Neuronal stem cell (in vitro differentiated cells): ENCODE measurements at regions not wholly inside any gene's neighbourhood (a gene's known extent, or its start where the extent isn't known, plus 50 kb on each side); places are given as distances from the start of the nearest gene placed in this dataset.

Source experiments
- DNase-seq: peaks from one replicate; pipeline ENCODE4 v3.0.0-alpha.2; 2013; ENCODE audit warnings: low spot score
- H2AFZ ChIP-seq: one replicate; pipeline ENCODE4 v1.6.1; 2013; ENCODE audit warnings: mild to moderate bottlenecking, low read length, inconsistent platforms
- H2AK5ac ChIP-seq: 2 replicates; pipeline ENCODE4 v1.6.1; 2013; ENCODE audit warnings: low read depth, mild to moderate bottlenecking, inconsistent platforms, low read length, moderate library complexity, mixed read lengths
- H2BK120ac ChIP-seq: 2 replicates; pipeline ENCODE4 v1.6.1; 2013; ENCODE audit warnings: low read depth, mild to moderate bottlenecking, inconsistent platforms, low read length, moderate library complexity, mixed read lengths
- H2BK12ac ChIP-seq: one replicate; pipeline ENCODE4 v1.6.1; 2013; ENCODE audit warnings: low read length, inconsistent platforms
- H2BK15ac ChIP-seq: 2 replicates; pipeline ENCODE4 v1.6.1; 2013; ENCODE audit warnings: mild to moderate bottlenecking, low read length, inconsistent platforms, mixed read lengths
- H2BK5ac ChIP-seq: one replicate; pipeline ENCODE4 v1.6.1; 2013; ENCODE audit warnings: inconsistent platforms, mild to moderate bottlenecking, low read length, moderate library complexity
- H3K14ac ChIP-seq: one replicate; pipeline ENCODE4 v1.6.1; 2013; ENCODE audit warnings: low read length, inconsistent platforms
- H3K18ac ChIP-seq: 2 replicates; pipeline ENCODE4 v1.6.1; 2013; ENCODE audit warnings: low read length, inconsistent platforms
- H3K23ac ChIP-seq: 2 replicates; pipeline ENCODE4 v1.6.1; 2013; ENCODE audit warnings: low read depth, mild to moderate bottlenecking, mixed read lengths, low read length, inconsistent platforms; ENCODE audit not compliant: poor library complexity
- H3K27ac ChIP-seq: replicated peaks from 3 replicates; pipeline ENCODE4 v1.5.1; 2013; ENCODE audit warnings: low read length, inconsistent platforms
- H3K27me3 ChIP-seq, 3 experiments: 2 replicates each; pipeline ENCODE4 v1.6.1; 2013; ENCODE audit warnings: low read length in 3 of 3, mild to moderate bottlenecking in 2 of 3, inconsistent platforms in 1 of 3, low read depth in 1 of 3, mixed read lengths in 1 of 3, moderate library complexity in 1 of 3; ENCODE audit not compliant: control insufficient read depth in 3 of 3, insufficient read depth in 3 of 3
- H3K36me3 ChIP-seq, 2 donors: replicated peaks in 1 of 2; 2 replicates each; pipeline ENCODE4 v1.6.1; 2013; ENCODE audit warnings: low read length in 2 of 2; ENCODE audit not compliant: control insufficient read depth in 2 of 2, insufficient read depth in 2 of 2
- H3K4ac ChIP-seq: 2 replicates; pipeline ENCODE4 v1.6.1; 2013; ENCODE audit warnings: inconsistent platforms, mild to moderate bottlenecking, low read length, moderate library complexity
- H3K4me1 ChIP-seq, 2 donors: 1 replicate in 1 of 2; 2 replicates in 1 of 2; pipeline ENCODE4 v1.6.1; 2013; ENCODE audit warnings: low read length in 2 of 2, low read depth in 1 of 2; ENCODE audit not compliant: control insufficient read depth in 2 of 2, insufficient read depth in 1 of 2
- H3K4me2 ChIP-seq: one replicate; pipeline ENCODE4 v1.6.1; 2013; ENCODE audit warnings: mild to moderate bottlenecking, low read length, inconsistent platforms; ENCODE audit not compliant: insufficient read depth, poor library complexity, severe bottlenecking
- H3K4me3 ChIP-seq, 2 donors: 2 replicates each; pipeline ENCODE4 v1.5.1; 2013; ENCODE audit warnings: low read length in 2 of 2, mild to moderate bottlenecking in 2 of 2, inconsistent platforms in 1 of 2, moderate library complexity in 1 of 2
- H3K79me1 ChIP-seq: one replicate; pipeline ENCODE4 v1.6.1; 2013; ENCODE audit warnings: low read depth, mild to moderate bottlenecking, inconsistent platforms, low read length, moderate library complexity
- H3K9ac ChIP-seq: one replicate; pipeline ENCODE4 v1.6.1; 2013; ENCODE audit warnings: mild to moderate bottlenecking, low read depth, low read length, inconsistent platforms; ENCODE audit not compliant: poor library complexity
- H3K9me3 ChIP-seq, 2 donors: replicated peaks in 1 of 2; 2 replicates each; pipeline versions ENCODE3 to v1.6.1; 2013; ENCODE audit warnings: low read length in 2 of 2, mild to moderate bottlenecking in 2 of 2, inconsistent platforms in 1 of 2, low read depth in 1 of 2, mixed read lengths in 1 of 2, moderate library complexity in 1 of 2; ENCODE audit not compliant: control insufficient read depth in 2 of 2, insufficient read depth in 1 of 2
- H4K8ac ChIP-seq: one replicate; pipeline ENCODE4 v1.6.1; 2013; ENCODE audit warnings: low read depth, mild to moderate bottlenecking, inconsistent platforms, low read length, moderate library complexity
- H4K91ac ChIP-seq: one replicate; pipeline ENCODE4 v1.6.1; 2013; ENCODE audit warnings: low read length, low read depth, mild to moderate bottlenecking, inconsistent platforms; ENCODE audit not compliant: poor library complexity
- WGBS, 2 donors: extraction: QIAGEN DNeasy Blood & Tissue Kit; methylation state at CpG; one replicate each; pipeline ENCODE4 v1.1.7; 2013; ENCODE audit warnings: missing lambda C conversion rate in 2 of 2, mixed read lengths in 1 of 2; ENCODE audit not compliant: insufficient read length in 2 of 2, insufficient replicate concordance in 1 of 2; ENCODE audit errors: extremely low coverage in 2 of 2; 5-methylcytosine and 5-hydroxymethylcytosine counted together

DNA sequence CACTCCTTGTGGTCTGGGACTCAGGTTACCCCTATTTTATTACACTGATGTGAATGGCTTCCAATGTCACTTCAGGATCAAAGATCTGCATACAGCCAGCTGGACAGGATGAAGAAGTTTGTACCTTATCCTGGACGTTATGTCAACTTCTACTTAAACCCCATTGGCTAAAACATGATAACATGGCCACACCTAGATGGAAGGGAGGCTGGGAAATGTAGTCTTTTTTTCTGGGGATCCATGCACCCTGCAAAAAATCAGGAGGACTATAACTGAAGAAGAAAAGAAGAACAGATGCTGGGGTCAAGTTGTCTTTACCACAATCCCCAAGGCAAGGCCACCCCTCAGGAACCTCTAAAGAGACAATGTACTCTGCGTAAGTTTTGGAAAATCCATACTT lies 459.2 kb downstream of the BCOR start:
- peaks cover 0 to 3% of the 10 kb centered on the region in 2 donors for H3K4me1 ChIP-seq
- no peak overlapping the region for H2BK15ac ChIP-seq
- H3K9me3 ChIP-seq, result no peaks in the 10 kb centered on the region
- no peak overlapping the region for H3K23ac ChIP-seq
- no peak overlapping the region for H3K9ac ChIP-seq
- no peaks in the 10 kb centered on the region for H3K36me3 ChIP-seq
- H3K4ac ChIP-seq, result no peak overlapping the region
- no peak overlapping the region for H3K27ac ChIP-seq
- DNase-seq, result no peak
- H3K14ac ChIP-seq, result no peak overlapping the region
- no peak overlapping the region for H2AK5ac ChIP-seq
- H3K27me3 ChIP-seq, result peaks cover 0 to 16% (median 0%) of the 10 kb centered on the region in 3 experiments
- H2BK120ac ChIP-seq, result no peak overlapping the region
- no peak overlapping the region for H3K18ac ChIP-seq
- no peaks in the 10 kb centered on the region for H3K79me1 ChIP-seq
- no peak overlapping the region for H2BK5ac ChIP-seq
- no peak overlapping the region for H4K8ac ChIP-seq
- no peak overlapping the region for H2BK12ac ChIP-seq
- no CpG with 5 or more reads among the region's 2 CpGs for WGBS, 2 donors
- no peak overlapping the region for H3K4me3 ChIP-seq
- no peak overlapping the region for H4K91ac ChIP-seq
- H3K4me2 ChIP-seq, result no peak overlapping the region
- no peak overlapping the region for H2AFZ ChIP-seq

DNA sequence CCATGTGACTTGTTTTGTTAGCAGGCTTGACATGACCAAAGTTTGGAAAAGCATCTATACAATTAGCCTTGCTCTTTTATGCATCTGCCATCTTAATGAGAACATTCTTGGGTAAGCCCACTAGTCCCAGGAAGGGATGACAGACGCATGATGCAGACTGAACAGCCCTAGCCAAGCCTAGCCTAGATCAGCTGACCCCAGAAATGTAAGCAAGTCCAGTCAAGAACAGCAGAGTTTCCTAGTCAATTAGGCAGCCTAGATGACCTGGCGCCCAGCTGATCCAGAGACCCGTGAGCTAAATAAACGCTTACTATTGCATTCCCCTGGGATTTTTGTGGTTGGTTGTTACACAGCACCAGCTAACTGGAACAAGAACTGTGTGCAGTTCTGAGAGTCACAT lies 457.9 kb downstream of the BCOR start:
- no peak overlapping the region for H3K9ac ChIP-seq
- H3K14ac ChIP-seq, result no peak overlapping the region
- H3K79me1 ChIP-seq, result no peaks in the 10 kb centered on the region
- no peaks in the 10 kb centered on the region for H3K36me3 ChIP-seq
- no CpG with 5 or more reads among the region's 4 CpGs for WGBS, 2 donors
- H2BK15ac ChIP-seq, result no peak overlapping the region
- no peak overlapping the region for H2BK120ac ChIP-seq
- no peaks in the 10 kb centered on the region for H3K9me3 ChIP-seq
- H4K8ac ChIP-seq, result no peak overlapping the region
- H2BK5ac ChIP-seq, result no peak overlapping the region
- H3K23ac ChIP-seq, result no peak overlapping the region
- H4K91ac ChIP-seq, result no peak overlapping the region
- H3K4ac ChIP-seq, result no peak overlapping the region
- peaks cover 0 to 17% (median 0%) of the 10 kb centered on the region in 3 experiments for H3K27me3 ChIP-seq
- no peak for DNase-seq
- H3K4me1 ChIP-seq, result peaks cover 0 to 3% of the 10 kb centered on the region in 2 donors
- H2AK5ac ChIP-seq, result no peak overlapping the region
- no peak overlapping the region for H2BK12ac ChIP-seq
- H2AFZ ChIP-seq, result no peak overlapping the region
- H3K4me3 ChIP-seq, result no peak overlapping the region
- H3K18ac ChIP-seq, result no peak overlapping the region
- no peak overlapping the region for H3K4me2 ChIP-seq
- H3K27ac ChIP-seq, result no peak overlapping the region

DNA sequence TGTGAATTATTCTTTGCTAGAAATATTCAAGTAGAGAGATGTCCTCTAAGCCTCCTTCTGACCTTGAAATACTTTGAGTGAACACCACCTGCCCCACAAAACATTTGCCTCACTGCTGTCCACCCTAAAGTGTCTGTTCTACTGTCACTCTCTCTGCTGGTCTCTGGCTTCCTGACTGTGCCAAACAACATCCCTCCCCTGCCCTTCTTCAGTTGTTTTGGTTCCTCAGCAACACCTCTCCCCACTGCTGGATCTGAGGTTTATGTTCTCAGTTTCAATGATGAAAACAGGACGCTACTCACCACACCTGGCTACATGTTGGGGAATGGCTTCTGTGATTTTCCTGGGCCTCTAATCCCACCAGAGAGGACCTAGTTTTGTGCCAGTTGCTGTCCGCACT lies 456.9 kb downstream of the BCOR start:
- no peak overlapping the region for H3K23ac ChIP-seq
- H2BK120ac ChIP-seq, result no peak overlapping the region
- no peak overlapping the region for H2BK12ac ChIP-seq
- H3K79me1 ChIP-seq, result no peaks in the 10 kb centered on the region
- no peak overlapping the region for H2AK5ac ChIP-seq
- no peak overlapping the region for H4K91ac ChIP-seq
- H3K14ac ChIP-seq, result no peak overlapping the region
- DNase-seq, result no peak
- no peak overlapping the region for H3K18ac ChIP-seq
- H3K4me1 ChIP-seq, result peaks cover 0 to 3% of the 10 kb centered on the region in 2 donors
- no peaks in the 10 kb centered on the region for H3K9me3 ChIP-seq
- no peak overlapping the region for H2BK5ac ChIP-seq
- no peak overlapping the region for H3K4ac ChIP-seq
- WGBS, 2 donors, result no CpG with 5 or more reads among the region's 2 CpGs
- no peak overlapping the region for H3K9ac ChIP-seq
- H2AFZ ChIP-seq, result no peak overlapping the region
- H3K27ac ChIP-seq, result no peak overlapping the region
- no peak overlapping the region for H2BK15ac ChIP-seq
- H4K8ac ChIP-seq, result no peak overlapping the region
- H3K4me2 ChIP-seq, result no peak overlapping the region
- H3K36me3 ChIP-seq, result no peaks in the 10 kb centered on the region
- peaks cover 0 to 17% (median 0%) of the 10 kb centered on the region in 3 experiments for H3K27me3 ChIP-seq
- H3K4me3 ChIP-seq, result no peak overlapping the region

DNA sequence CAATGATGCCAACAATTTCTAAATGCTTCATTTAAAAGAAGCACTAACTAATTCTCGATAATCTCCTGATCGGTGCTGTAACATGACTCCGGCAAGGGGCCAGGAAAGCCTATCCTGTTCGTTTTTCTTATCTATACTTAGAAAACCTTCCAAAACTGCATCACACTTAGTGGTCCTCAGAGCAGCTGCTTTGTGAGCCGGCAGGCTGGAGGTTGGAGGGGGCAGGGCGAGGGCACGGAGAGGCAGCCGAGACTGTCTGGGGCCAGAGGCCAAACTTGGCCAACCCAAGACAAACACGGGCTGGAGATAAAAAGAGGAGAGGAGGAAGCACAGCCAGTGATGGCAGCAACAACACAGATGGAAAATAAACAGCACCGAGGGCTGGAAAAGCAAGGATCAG lies 455.7 kb downstream of the BCOR start:
- H3K4me2 ChIP-seq, result no peak overlapping the region
- no peak overlapping the region for H2AK5ac ChIP-seq
- no peak overlapping the region for H3K23ac ChIP-seq
- no peak overlapping the region for H3K4ac ChIP-seq
- no peak overlapping the region for H3K18ac ChIP-seq
- H3K9me3 ChIP-seq, result no peaks in the 10 kb centered on the region
- H4K8ac ChIP-seq, result no peak overlapping the region
- H3K9ac ChIP-seq, result no peak overlapping the region
- H3K4me3 ChIP-seq, result no peak overlapping the region
- H2BK15ac ChIP-seq, result no peak overlapping the region
- peaks cover 0 to 17% (median 0%) of the 10 kb centered on the region in 3 experiments for H3K27me3 ChIP-seq
- DNase-seq, result no peak
- H3K14ac ChIP-seq, result no peak overlapping the region
- no peak overlapping the region for H2BK12ac ChIP-seq
- H3K27ac ChIP-seq, result no peak overlapping the region
- no peaks in the 10 kb centered on the region for H3K79me1 ChIP-seq
- H4K91ac ChIP-seq, result no peak overlapping the region
- H3K36me3 ChIP-seq, result no peaks in the 10 kb centered on the region
- no peak overlapping the region for H2AFZ ChIP-seq
- WGBS, 2 donors, result no CpG with 5 or more reads among the region's 10 CpGs
- no peak overlapping the region for H2BK120ac ChIP-seq
- H2BK5ac ChIP-seq, result no peak overlapping the region
- H3K4me1 ChIP-seq, result peaks cover 0 to 3% of the 10 kb centered on the region in 2 donors
